HG03342 (cell line): ENCODE measurements at regions not wholly inside any gene's neighbourhood (a gene's known extent, or its start where the extent isn't known, plus 50 kb on each side); places are given as distances from the start of the nearest gene placed in this dataset.
"Not testable (repeated sequence)": the region's sequence is repeated elsewhere in the genome, so short reads cannot be mapped to it uniquely, and the experiment has no call there.

Experiments
- ATAC-seq: cut with Tn5 transposase; IDR thresholded peaks from one replicate; pipeline ENCODE4 v1.9.1; 2021; ENCODE audit warnings: mild to moderate bottlenecking, moderate library complexity; ENCODE audit not compliant: unreplicated experiment

DNA sequence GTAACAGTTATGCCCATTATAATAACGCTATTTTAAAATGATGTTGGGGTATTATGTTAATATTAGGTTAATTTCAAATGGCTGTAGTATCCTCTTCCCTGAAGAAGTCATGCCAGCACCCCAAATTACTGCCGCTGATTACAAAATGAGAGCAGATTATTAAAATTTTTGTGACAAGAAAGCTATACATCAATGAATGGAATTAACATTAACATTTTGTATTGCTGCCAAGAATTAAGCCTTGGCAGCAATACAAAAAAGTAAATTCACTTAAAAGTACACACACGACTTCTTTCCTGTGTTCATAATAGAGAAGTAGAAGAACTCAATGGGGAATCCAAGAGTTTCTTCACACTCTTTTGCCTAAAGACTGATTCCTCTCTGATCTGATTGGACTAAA is 482.8 kb downstream of the STIM2 start:
- no peak for ATAC-seq

DNA sequence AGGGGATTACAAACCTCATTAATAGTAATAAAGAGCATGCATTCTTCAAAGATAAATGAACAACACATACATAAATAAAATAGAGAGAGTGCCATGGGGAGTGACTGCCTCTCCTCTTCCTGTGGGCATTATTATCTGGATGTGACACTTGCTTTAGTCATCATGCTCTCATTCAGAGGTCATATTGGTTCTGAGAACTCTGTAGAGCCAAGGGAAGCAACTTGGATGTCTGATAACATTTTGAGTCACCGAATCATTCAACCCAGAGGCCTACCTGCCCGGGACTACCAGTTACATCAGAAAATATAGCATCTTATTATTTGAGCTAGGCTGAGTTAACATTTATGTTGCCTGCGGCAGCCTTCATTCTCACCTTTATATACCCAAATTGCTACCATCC is 489.5 kb downstream of the STIM2 start:
- ATAC-seq: no peak

DNA sequence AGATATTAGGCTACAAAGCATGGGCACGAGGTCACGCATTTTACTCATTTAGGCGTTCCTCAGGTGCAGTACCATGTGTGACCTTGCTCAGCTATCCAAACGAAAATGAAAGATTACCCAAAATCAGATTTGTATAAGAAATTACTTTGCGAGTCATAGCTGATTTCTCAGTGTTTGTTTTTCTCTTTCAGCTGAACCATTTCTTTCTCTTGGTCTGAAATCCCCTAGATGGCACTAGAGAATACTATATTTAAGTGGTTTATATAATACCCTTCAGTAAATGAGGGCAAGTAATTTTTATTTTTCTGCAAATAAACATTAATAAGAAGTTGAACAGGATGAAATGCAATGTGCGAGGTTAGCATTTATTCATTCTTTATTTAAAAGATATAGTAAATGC is 496.6 kb downstream of the STIM2 start:
- ATAC-seq: no peak

DNA sequence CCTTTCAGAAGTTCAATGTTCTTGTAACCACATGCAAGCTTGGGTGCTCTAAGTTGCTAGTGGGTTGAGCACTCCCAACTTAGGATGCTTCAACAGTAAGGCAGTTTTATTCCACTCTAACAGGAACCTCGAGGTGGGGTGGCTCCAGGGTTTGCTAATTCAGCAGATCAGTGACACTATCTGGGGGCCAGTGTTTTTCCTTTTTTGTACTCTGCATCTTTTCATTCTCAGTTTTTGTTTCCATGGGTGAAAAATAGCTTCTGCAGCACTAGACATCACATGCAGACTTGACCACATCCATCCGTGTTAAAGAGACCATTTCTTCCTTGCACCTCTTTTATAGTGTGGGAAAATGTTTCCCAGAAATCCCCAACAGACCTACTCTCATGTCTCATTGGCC is 497.6 kb downstream of the STIM2 start:
- ATAC-seq: no peak

- ATAC-seq: no peak
These were observed 499.5 kb downstream of the STIM2 start for GRCh38 chr4:27360131-27360530.

DNA sequence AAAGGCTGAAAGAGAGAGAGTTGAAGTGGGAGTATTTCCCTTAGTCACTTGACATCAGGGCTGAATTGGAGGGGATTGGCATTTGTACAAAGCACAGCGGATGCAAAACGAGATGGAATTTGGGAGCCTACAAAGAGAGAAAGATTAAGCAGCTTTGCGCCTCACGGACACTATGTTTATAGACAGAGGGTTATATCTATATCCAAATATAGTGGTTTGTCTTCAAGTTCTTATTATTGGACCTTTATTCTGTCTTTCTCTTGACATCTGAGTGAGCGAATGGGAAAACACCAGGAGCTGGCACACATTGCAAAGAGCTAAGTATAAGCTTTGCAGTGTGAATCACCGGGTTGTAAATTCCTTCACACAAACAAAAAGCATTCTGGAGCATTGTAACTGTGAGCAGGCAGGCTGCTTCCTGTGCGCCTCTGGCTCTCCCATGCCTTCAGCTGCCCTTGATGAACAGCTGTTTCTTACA is 500.2 kb downstream of the STIM2 start:
- no peak for ATAC-seq

GRCh38 chr4:27364509-27364908 is 503.9 kb downstream of the STIM2 start:
- no peak for ATAC-seq

DNA sequence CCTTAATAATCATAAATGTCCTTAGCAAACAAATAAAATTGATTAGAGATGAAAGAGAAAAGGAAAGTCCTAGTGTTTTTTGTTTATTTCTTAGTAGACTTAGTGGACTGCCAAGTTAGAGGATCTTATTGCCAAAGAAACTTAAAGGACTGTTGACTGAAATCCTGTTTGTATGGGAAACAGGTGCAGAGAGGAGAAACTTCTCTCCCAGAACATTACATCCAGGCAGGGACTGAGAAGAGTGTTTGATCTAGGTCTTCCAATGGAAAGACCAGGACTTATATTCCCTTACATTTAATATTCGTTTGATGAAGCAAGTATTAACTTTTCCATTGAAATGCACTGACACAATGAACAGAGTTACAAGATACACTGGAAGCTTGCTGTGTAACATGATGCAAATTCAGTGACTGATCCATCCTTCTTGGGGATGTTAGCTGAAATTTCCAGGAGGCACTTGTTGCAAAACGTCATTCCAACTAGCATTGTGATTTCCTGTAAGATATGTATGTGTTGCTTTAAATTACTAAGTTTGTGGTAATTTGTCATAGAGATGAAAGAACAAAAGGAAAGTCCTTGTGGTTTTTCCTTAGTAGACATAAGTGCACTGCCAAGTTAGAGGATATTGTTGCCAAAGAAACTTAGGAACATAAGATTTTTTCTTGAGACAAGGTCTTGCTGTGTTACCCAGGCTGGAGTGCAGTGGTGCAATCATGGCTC is 505.6 kb downstream of the STIM2 start:
- ATAC-seq: no peak

GRCh38 chr4:27368781-27369180 is 508.1 kb downstream of the STIM2 start:
- ATAC-seq: no peak

- no peak for ATAC-seq
These were observed 521.2 kb downstream of the STIM2 start for GRCh38 chr4:27381815-27382214.

DNA sequence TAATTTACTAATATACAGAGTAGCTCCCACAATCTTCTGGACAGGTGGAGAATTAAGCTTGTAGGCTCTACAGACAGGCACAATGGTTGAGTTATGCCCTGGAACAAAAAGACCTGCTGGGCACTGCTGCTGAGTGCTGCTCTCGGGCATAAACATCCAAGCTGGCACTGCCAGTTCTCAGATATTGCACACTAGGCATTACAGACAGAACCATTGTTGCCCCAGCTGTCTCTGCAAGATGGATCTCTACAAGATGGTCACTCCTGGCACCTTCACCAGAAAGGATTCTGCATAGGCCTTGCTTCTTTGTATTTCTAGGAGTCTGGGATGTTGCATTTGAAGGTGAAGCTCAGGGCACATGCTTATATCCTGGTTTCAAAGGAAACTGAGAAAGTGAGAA is 527.1 kb downstream of the STIM2 start:
- ATAC-seq: no peak

DNA sequence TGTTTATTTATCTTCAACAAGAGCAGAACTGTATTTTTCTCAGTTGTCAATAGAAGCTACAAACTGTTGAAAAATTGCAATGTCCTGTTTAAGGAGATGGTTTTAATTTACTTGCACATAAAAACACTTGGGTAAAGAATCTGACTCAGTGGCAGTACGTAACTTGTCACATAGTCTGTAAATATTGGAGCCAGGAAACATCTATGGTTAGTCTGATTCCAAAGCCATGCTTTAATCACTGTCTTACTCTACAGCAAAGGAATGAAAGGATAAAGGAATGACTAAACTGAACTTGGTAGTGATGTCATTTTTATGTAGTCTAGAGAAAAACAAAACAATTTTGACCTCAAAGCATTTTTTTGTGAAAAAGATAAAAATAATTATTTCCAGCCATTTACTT is 537.2 kb downstream of the STIM2 start:
- ATAC-seq: no peak

- ATAC-seq: no peak
These were observed 538.1 kb downstream of the STIM2 start for GRCh38 chr4:27398631-27399310.

DNA sequence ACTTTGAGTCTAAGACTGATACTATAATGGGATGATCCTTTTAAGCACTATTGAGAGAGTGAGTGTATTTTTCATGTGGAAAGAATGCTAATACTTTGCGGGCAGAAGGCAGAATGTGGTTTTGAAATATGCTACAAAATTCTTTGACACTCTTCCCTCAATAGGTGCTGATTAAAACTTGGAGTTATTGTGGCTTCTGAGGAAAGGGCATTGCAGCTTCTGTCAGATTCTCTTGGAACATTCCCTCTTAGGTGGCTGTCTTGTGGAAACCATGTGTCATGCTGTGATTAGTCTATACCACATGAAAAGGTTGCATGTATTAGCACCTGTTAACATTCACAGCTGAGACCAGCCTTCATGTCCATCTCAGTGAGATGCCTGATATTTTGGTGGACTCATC is 547.0 kb downstream of the STIM2 start:
- no peak for ATAC-seq

GRCh38 chr4:27412613-27413012 is 552.0 kb downstream of the STIM2 start:
- no peak for ATAC-seq

DNA sequence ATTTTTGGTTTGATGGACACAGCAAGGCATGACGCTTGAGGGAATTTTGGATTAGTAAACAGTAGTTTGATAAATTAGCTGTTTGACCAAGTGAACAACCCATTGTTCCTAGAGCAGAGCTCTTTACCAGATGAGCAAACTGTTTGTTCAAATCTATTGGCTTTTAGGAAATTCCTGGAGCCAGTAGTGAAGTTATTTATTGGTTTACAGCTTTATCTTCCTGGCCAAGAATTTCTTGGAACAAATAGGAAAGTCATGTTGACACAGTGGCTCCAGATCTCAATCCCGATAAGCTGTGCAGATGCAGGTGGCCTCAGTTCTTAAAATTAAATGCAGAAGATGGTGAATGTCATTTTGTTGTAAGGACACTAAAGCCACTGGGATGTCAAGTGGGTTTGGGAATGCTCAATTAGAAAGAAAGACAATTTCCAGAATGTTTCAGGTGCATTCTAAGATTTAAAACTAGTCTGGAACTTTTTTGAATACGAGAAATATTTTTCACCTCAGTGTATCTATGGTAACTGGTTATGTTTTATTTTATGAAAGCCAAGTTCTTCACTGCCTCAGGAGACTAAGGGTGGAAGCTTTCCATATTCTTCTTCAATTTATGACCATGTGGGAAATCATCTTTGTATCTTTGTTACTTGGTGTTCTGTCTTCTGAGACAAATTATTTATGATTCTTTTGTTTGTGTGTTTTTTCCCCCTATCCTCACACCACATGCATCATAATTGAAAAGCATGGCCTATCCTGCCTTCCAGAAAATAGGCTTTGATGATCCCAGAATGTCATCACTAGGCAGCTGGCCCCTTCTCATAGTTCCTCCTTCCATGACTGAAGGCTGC is 554.5 kb downstream of the STIM2 start:
- no peak for ATAC-seq

- no peak for ATAC-seq
These were observed 568.0 kb downstream of the STIM2 start for GRCh38 chr4:27428661-27429060.

- ATAC-seq: no peak
These were observed 568.8 kb downstream of the STIM2 start for GRCh38 chr4:27429364-27429871.

DNA sequence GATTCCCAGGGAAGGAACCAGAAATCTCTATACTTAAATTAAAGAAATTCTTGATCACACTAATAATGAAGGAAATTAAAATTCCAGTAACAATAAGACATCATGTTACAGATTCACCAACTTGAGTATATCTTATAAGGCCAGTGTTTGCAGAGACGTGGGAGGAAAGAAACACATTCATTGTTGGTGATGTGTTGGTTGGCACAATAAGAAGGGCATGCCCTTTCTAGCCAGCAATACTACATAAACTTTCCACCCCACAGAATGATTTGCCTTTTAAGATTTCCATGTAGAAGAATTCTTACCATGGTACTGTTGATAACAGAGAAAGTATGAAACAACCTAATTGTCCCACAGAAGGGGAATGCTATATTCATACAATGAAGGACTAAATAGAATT is 581.5 kb downstream of the STIM2 start:
- no peak for ATAC-seq

- not testable (repeated sequence) for ATAC-seq
These were observed 582.0 kb downstream of the STIM2 start for GRCh38 chr4:27442661-27443060.

- no peak for ATAC-seq
These were observed 603.2 kb downstream of the STIM2 start for GRCh38 chr4:27463816-27464215.
